ENCODE measurements at regions not wholly inside any gene's neighbourhood (a gene's known extent, or its start where the extent isn't known, plus 50 kb on each side); places are given as distances from the start of the nearest gene placed in this dataset.
"Not testable (repeated sequence)": the region's sequence is repeated elsewhere in the genome, so short reads cannot be mapped to it uniquely, and the experiment has no call there.

DNA sequence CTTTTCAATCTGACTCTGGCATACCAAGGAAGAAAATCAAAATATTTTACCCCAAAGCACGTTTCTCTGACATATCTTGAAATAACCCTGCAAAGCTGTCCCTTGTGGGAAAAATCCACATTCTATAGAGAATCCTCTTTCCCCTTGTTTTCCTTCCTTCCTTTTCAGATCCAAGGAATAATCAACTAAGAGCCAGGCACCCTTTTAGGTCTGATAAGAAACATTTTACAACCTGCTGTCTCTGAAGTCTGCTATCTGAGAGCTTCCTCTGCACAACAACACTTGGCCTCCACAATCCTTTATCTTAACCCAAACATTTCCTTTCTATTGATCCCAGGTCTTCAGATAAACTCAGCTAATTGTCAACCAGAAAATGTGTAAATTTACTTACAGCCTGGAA, 224.1 kb upstream of the DGKB start:
- TF ChIP-seq, protein P1, sequence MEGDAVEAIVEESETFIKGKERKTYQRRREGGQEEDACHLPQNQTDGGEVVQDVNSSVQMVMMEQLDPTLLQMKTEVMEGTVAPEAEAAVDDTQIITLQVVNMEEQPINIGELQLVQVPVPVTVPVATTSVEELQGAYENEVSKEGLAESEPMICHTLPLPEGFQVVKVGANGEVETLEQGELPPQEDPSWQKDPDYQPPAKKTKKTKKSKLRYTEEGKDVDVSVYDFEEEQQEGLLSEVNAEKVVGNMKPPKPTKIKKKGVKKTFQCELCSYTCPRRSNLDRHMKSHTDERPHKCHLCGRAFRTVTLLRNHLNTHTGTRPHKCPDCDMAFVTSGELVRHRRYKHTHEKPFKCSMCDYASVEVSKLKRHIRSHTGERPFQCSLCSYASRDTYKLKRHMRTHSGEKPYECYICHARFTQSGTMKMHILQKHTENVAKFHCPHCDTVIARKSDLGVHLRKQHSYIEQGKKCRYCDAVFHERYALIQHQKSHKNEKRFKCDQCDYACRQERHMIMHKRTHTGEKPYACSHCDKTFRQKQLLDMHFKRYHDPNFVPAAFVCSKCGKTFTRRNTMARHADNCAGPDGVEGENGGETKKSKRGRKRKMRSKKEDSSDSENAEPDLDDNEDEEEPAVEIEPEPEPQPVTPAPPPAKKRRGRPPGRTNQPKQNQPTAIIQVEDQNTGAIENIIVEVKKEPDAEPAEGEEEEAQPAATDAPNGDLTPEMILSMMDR (IDR thresholded peaks at IDR 0.05; ENCODE audit: insufficient read depth, low read length, poor library complexity, severe bottlenecking), result not testable (repeated sequence)
- TF ChIP-seq EZH2phosphoT487 (conservative IDR thresholded peaks at IDR 0.05; ENCODE audit: low read length), result not testable (repeated sequence)
